Left kidney (tissue), 1 donor: ENCODE measurements at regions not wholly inside any gene's neighbourhood (a gene's known extent, or its start where the extent isn't known, plus 50 kb on each side); places are given as distances from the start of the nearest gene placed in this dataset.
A peak's percentile ranks its signal among the peaks of the same experiment; 100 is the strongest.
"Not testable (repeated sequence)": the region's sequence is repeated elsewhere in the genome, so short reads cannot be mapped to it uniquely, and the experiment has no call there.

ENCODE experiments used
- DNase-seq: peaks from one replicate; pipeline ENCODE4 v3.0.0-alpha.2; 2013

- not testable (repeated sequence) for DNase-seq
Observed at GRCh38 chr13:90893199-90893598, 454.3 kb upstream of the MIR17HG start.

- DNase-seq, result no peak
Observed at GRCh38 chr13:90896002-90896401, 451.5 kb upstream of the MIR17HG start.

GRCh38 chr13:90898811-90899210 is 448.7 kb upstream of the MIR17HG start:
- DNase-seq, result no peak

- DNase-seq, result no peak
Observed at GRCh38 chr13:90899416-90899815, 448.1 kb upstream of the MIR17HG start.

- DNase-seq, result no peak
Observed at GRCh38 chr13:90902255-90902654, 445.2 kb upstream of the MIR17HG start.

- DNase-seq, result no peak
Observed at GRCh38 chr13:90906554-90906953, 440.9 kb upstream of the MIR17HG start.

GRCh38 chr13:90908792-90909191 is 438.7 kb upstream of the MIR17HG start:
- DNase-seq, result no peak

GRCh38 chr13:90910018-90910639 is 437.4 kb upstream of the MIR17HG start:
- DNase-seq, result no peak

GRCh38 chr13:90912247-90912646 is 435.2 kb upstream of the MIR17HG start:
- DNase-seq, result no peak

- no peak for DNase-seq
Observed at GRCh38 chr13:90918536-90918935, 429.0 kb upstream of the MIR17HG start.

GRCh38 chr13:90919153-90919552 is 428.3 kb upstream of the MIR17HG start:
- DNase-seq, result no peak

GRCh38 chr13:90926459-90926858 is 421.0 kb upstream of the MIR17HG start:
- peak; percentile 5 for DNase-seq

GRCh38 chr13:90928109-90928508 is 419.4 kb upstream of the MIR17HG start:
- DNase-seq, result no peak

- no peak for DNase-seq
Observed at GRCh38 chr13:90933097-90933826, 414.2 kb upstream of the MIR17HG start.

- DNase-seq, result no peak
Observed at GRCh38 chr13:90934741-90935140, 412.7 kb upstream of the MIR17HG start.

- DNase-seq, result no peak
Observed at GRCh38 chr13:90938848-90939247, 408.6 kb upstream of the MIR17HG start.

GRCh38 chr13:90943946-90944345 is 403.5 kb upstream of the MIR17HG start:
- DNase-seq, result no peak

- not testable (repeated sequence) for DNase-seq
Observed at GRCh38 chr13:90945146-90945545, 402.3 kb upstream of the MIR17HG start.

GRCh38 chr13:90946125-90946524 is 401.4 kb upstream of the MIR17HG start:
- DNase-seq, result not testable (repeated sequence)

- DNase-seq, result no peak
Observed at GRCh38 chr13:90947976-90948375, 399.5 kb upstream of the MIR17HG start.

- DNase-seq, result no peak
Observed at GRCh38 chr13:90950160-90950559, 397.3 kb upstream of the MIR17HG start.

- no peak for DNase-seq
Observed at GRCh38 chr13:90951663-90952062, 395.8 kb upstream of the MIR17HG start.

GRCh38 chr13:90952326-90952725 is 395.2 kb upstream of the MIR17HG start:
- no peak for DNase-seq

- DNase-seq, result no peak
Observed at GRCh38 chr13:90954605-90955195, 392.8 kb upstream of the MIR17HG start.
